ENCODE measurements at regions not wholly inside any gene's neighbourhood (a gene's known extent, or its start where the extent isn't known, plus 50 kb on each side); places are given as distances from the start of the nearest gene placed in this dataset.
"Not testable (repeated sequence)": the region's sequence is repeated elsewhere in the genome, so short reads cannot be mapped to it uniquely, and the experiment has no call there.

DNA sequence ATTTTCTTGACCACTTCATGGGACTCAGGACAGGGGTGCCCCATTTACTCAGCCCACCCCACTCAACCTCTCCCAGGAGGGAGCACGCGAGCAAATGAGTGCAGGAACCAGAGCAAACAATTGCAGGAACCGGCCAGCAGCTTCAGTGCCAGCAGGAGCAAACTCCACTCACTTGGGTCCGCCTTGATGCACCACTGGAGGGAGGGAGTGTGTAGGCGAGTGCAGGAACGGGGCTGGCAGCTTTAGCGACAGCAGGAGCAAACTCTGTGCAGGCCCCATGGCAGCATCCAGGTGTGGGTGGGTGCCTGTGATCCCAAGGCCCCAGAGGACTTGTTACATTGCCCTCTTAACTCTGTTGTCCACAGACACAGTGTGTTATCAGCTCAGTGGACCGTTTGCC lies 1667.3 kb upstream of the CELF4 start:
- H3F3A ChIP-seq (ENCODE audit: insufficient read depth, low read length), result no peaks in the 10 kb centered on the region
- H3K36me3 ChIP-seq (ENCODE audit: insufficient read depth, low read length), result no peaks in the 10 kb centered on the region
- H3K27me3 ChIP-seq (ENCODE audit: insufficient read depth, low read length), result no peaks in the 10 kb centered on the region
- H3K4me2 ChIP-seq (ENCODE audit: low read length), result no peak overlapping the region
- H3K9me2 ChIP-seq (ENCODE audit: low read depth, low read length), result no peaks in the 10 kb centered on the region
- H3K4me3 ChIP-seq (ENCODE audit: low read depth, low read length, poor library complexity, severe bottlenecking), result no peak overlapping the region
- H2AFZ ChIP-seq (ENCODE audit: low read length), result no peak overlapping the region
- TF ChIP-seq EZH2 (IDR thresholded peaks at IDR 0.05; ENCODE audit: borderline replicate concordance, low read length) (no peak), CTCF (IDR thresholded peaks at IDR 0.05; ENCODE audit: low read length) (no peak)
- no peak overlapping the region for H3K9ac ChIP-seq (ENCODE audit: low read length)
- no peaks in the 10 kb centered on the region for H4K20me1 ChIP-seq (ENCODE audit: insufficient read depth, low read length)
- no peaks in the 10 kb centered on the region for H3K9me3 ChIP-seq (ENCODE audit: low read length)
- H3K4me1 ChIP-seq (ENCODE audit: insufficient read depth, low read length, severe bottlenecking), result no peaks in the 10 kb centered on the region
- no peaks in the 10 kb centered on the region for H3K79me2 ChIP-seq (ENCODE audit: insufficient read depth, low read length)
- H3K27ac ChIP-seq (ENCODE audit: low read depth, low read length, poor library complexity, severe bottlenecking), result no peak overlapping the region

- TF ChIP-seq CTCF (IDR thresholded peaks at IDR 0.05; ENCODE audit: low read length) (no peak), EZH2 (IDR thresholded peaks at IDR 0.05; ENCODE audit: borderline replicate concordance, low read length) (no peak)
- no peaks in the 10 kb centered on the region for H3K9me2 ChIP-seq (ENCODE audit: low read depth, low read length)
Measured at GRCh38 chr18:39232490-39232889, 1666.9 kb upstream of the CELF4 start.

GRCh38 chr18:39230086-39230803 lies 1664.6 kb upstream of the CELF4 start:
- no peak overlapping the region for H3K9ac ChIP-seq (ENCODE audit: low read length)
- no peaks in the 10 kb centered on the region for H3K27me3 ChIP-seq (ENCODE audit: insufficient read depth, low read length)
- H3K79me2 ChIP-seq (ENCODE audit: insufficient read depth, low read length), result no peaks in the 10 kb centered on the region
- no peak overlapping the region for H3K27ac ChIP-seq (ENCODE audit: low read depth, low read length, poor library complexity, severe bottlenecking)
- TF ChIP-seq CTCF (IDR thresholded peaks at IDR 0.05; ENCODE audit: low read length), result no peak
- no peak for TF ChIP-seq EZH2 (IDR thresholded peaks at IDR 0.05; ENCODE audit: borderline replicate concordance, low read length)
- no peaks in the 10 kb centered on the region for H3K9me3 ChIP-seq (ENCODE audit: low read length)
- no peaks in the 10 kb centered on the region for H3F3A ChIP-seq (ENCODE audit: insufficient read depth, low read length)
- H4K20me1 ChIP-seq (ENCODE audit: insufficient read depth, low read length), result no peaks in the 10 kb centered on the region
- no peaks in the 10 kb centered on the region for H3K9me2 ChIP-seq (ENCODE audit: low read depth, low read length)
- no peak overlapping the region for H3K4me2 ChIP-seq (ENCODE audit: low read length)
- H3K4me3 ChIP-seq (ENCODE audit: low read depth, low read length, poor library complexity, severe bottlenecking), result no peak overlapping the region
- H3K36me3 ChIP-seq (ENCODE audit: insufficient read depth, low read length), result no peaks in the 10 kb centered on the region
- H2AFZ ChIP-seq (ENCODE audit: low read length), result no peak overlapping the region
- H3K4me1 ChIP-seq (ENCODE audit: insufficient read depth, low read length, severe bottlenecking), result no peaks in the 10 kb centered on the region

More at GRCh38 chr18:39232490-39232889, 1666.9 kb upstream of the CELF4 start:
- Histone ChIP-seq H2AFZ (ENCODE audit: low read length) (no peak overlapping the region), H3K4me2 (ENCODE audit: low read length) (no peak overlapping the region), H3K9me3 (ENCODE audit: low read length) (no peaks in the 10 kb centered on the region), H4K20me1 (ENCODE audit: insufficient read depth, low read length) (no peaks in the 10 kb centered on the region), H3F3A (ENCODE audit: insufficient read depth, low read length) (no peaks in the 10 kb centered on the region), H3K4me3 (ENCODE audit: low read depth, low read length, poor library complexity, severe bottlenecking) (no peak overlapping the region), H3K27ac (ENCODE audit: low read depth, low read length, poor library complexity, severe bottlenecking) (no peak overlapping the region), H3K9ac (ENCODE audit: low read length) (no peak overlapping the region), H3K36me3 (ENCODE audit: insufficient read depth, low read length) (no peaks in the 10 kb centered on the region), H3K4me1 (ENCODE audit: insufficient read depth, low read length, severe bottlenecking) (no peaks in the 10 kb centered on the region), H3K79me2 (ENCODE audit: insufficient read depth, low read length) (no peaks in the 10 kb centered on the region), H3K27me3 (ENCODE audit: insufficient read depth, low read length) (no peaks in the 10 kb centered on the region)

- H3K4me2 ChIP-seq (ENCODE audit: low read length); H3K79me2 ChIP-seq (ENCODE audit: insufficient read depth, low read length); H3K4me3 ChIP-seq (ENCODE audit: low read depth, low read length, poor library complexity, severe bottlenecking); H3K9ac ChIP-seq (ENCODE audit: low read length); H2AFZ ChIP-seq (ENCODE audit: low read length); H3K4me1 ChIP-seq (ENCODE audit: insufficient read depth, low read length, severe bottlenecking); H3F3A ChIP-seq (ENCODE audit: insufficient read depth, low read length); H3K27me3 ChIP-seq (ENCODE audit: insufficient read depth, low read length); H4K20me1 ChIP-seq (ENCODE audit: insufficient read depth, low read length); H3K9me3 ChIP-seq (ENCODE audit: low read length); H3K36me3 ChIP-seq (ENCODE audit: insufficient read depth, low read length); H3K27ac ChIP-seq (ENCODE audit: low read depth, low read length, poor library complexity, severe bottlenecking); H3K9me2 ChIP-seq (ENCODE audit: low read depth, low read length): not testable (repeated sequence)
Measured at GRCh38 chr18:39227769-39228168, 1662.2 kb upstream of the CELF4 start.
